ENCODE measurements at regions not wholly inside any gene's neighbourhood (a gene's known extent, or its start where the extent isn't known, plus 50 kb on each side); places are given as distances from the start of the nearest gene placed in this dataset.
"Not testable (repeated sequence)": the region's sequence is repeated elsewhere in the genome, so short reads cannot be mapped to it uniquely, and the experiment has no call there.

- not testable (repeated sequence) for TF ChIP-seq GABPA (IDR thresholded peaks at IDR 0.05; ENCODE audit: low read depth); CTCF (IDR thresholded peaks at IDR 0.05; ENCODE audit: insufficient read depth, low read length)
Observed at GRCh38 chr3:193003624-193004023, 86.0 kb upstream of the MB21D2 start.
